GM12878 (cell line): ENCODE measurements at regions not wholly inside any gene's neighbourhood (a gene's known extent, or its start where the extent isn't known, plus 50 kb on each side); places are given as distances from the start of the nearest gene placed in this dataset.

Experiments
- CBX5 ChIP-seq: sonication (generic); IDR thresholded peaks from 2 replicates; pipeline ENCODE4 v1.6.1; 2016; ENCODE audit warnings: low read depth, moderate library complexity, mild to moderate bottlenecking, inconsistent platforms
- CREM ChIP-seq: IDR thresholded peaks from 2 replicates; pipeline ENCODE4 v1.6.1; 2014; ENCODE audit warnings: antibody characterized with exemption, low read depth
- CUX1 ChIP-seq: IDR thresholded peaks from 2 replicates; pipeline ENCODE4 v1.6.1; 2012; ENCODE audit warnings: improper control_type of control experiment, low read depth, low read length; ENCODE audit not compliant: insufficient replicate concordance
- EGR1 ChIP-seq, 2 experiments: IDR thresholded peaks; 1 replicate in 1 of 2; 2 replicates in 1 of 2; pipeline ENCODE4 v1.6.1; 2011 to 2012; ENCODE audit warnings: low read depth in 2 of 2, low read length in 2 of 2, borderline replicate concordance in 1 of 2, mild to moderate bottlenecking in 1 of 2, moderate library complexity in 1 of 2
- FOS ChIP-seq: IDR thresholded peaks from 3 replicates; pipeline ENCODE4 v1.6.1; 2011; ENCODE audit warnings: borderline replicate concordance; ENCODE audit not compliant: insufficient read length; ENCODE audit errors: extremely low read depth
- IKZF2 ChIP-seq, 2 experiments: fragments of 450-650 bp; IDR thresholded peaks; 2 replicates each; pipeline ENCODE4 v1.6.1; 2017; ENCODE audit warnings: mild to moderate bottlenecking in 2 of 2, moderate library complexity in 2 of 2
- IRF4 ChIP-seq: IDR thresholded peaks from 2 replicates; pipeline ENCODE4 v1.6.1; 2011; ENCODE audit warnings: low read depth, low read length
- JUNB ChIP-seq: IDR thresholded peaks from 2 replicates; pipeline ENCODE4 v1.6.1; 2016; ENCODE audit warnings: antibody characterized with exemption, mild to moderate bottlenecking
- MEF2B ChIP-seq: fragments of 450-650 bp; IDR thresholded peaks from 2 replicates; pipeline ENCODE4 v1.6.1; 2018; ENCODE audit warnings: mild to moderate bottlenecking, moderate library complexity; ENCODE audit not compliant: partially characterized antibody, poor library complexity, severe bottlenecking
- NBN ChIP-seq: fragments of 450-650 bp; IDR thresholded peaks from 2 replicates; pipeline ENCODE4 v1.6.1; 2016
- NFIC ChIP-seq: IDR thresholded peaks from 2 replicates; pipeline ENCODE4 v1.6.1; 2012; ENCODE audit warnings: low read depth, mild to moderate bottlenecking, inconsistent platforms, low read length, moderate library complexity
- NKRF ChIP-seq: fragments of 450-650 bp; conservative IDR thresholded peaks from 2 replicates; pipeline ENCODE4 v1.6.1; 2017; ENCODE audit warnings: mild to moderate bottlenecking, moderate library complexity
- NR2F1 ChIP-seq: fragments of 450-650 bp; conservative IDR thresholded peaks from 2 replicates; pipeline ENCODE4 v1.6.1; 2017; ENCODE audit warnings: mild to moderate bottlenecking
- RAD51 ChIP-seq: fragments of 450-650 bp; IDR thresholded peaks from 2 replicates; pipeline ENCODE4 v1.6.1; 2016; ENCODE audit warnings: moderate library complexity, mild to moderate bottlenecking, inconsistent platforms
- RFX5 ChIP-seq: IDR thresholded peaks from 2 replicates; pipeline ENCODE4 v1.6.1; 2011; ENCODE audit warnings: low read depth, low read length, improper control_type of control experiment
- SP1 ChIP-seq: IDR thresholded peaks from one replicate; pipeline ENCODE4 v1.6.1; 2011; ENCODE audit warnings: low read depth, low read length
- SPI1 ChIP-seq: IDR thresholded peaks from 2 replicates; pipeline ENCODE4 v1.6.1; 2011; ENCODE audit warnings: low read depth, mild to moderate bottlenecking, low read length, moderate library complexity, borderline replicate concordance; ENCODE audit not compliant: insufficient read depth
- WRNIP1 ChIP-seq: IDR thresholded peaks from 2 replicates; pipeline ENCODE4 v1.6.1; 2011; ENCODE audit warnings: low read depth, low read length, improper control_type of control experiment, borderline replicate concordance
- ZNF274 ChIP-seq: IDR thresholded peaks from one replicate; pipeline ENCODE4 v1.8.0; 2011; ENCODE audit not compliant: insufficient read length, insufficient read depth
- ZNF384 ChIP-seq: IDR thresholded peaks from 2 replicates; pipeline ENCODE4 v1.6.1; 2012; ENCODE audit warnings: low read depth, mild to moderate bottlenecking, low read length, improper control_type of control experiment, borderline replicate concordance
- ZZZ3 ChIP-seq: IDR thresholded peaks from 2 replicates; pipeline ENCODE4 v1.6.1; 2011; ENCODE audit warnings: low read depth; ENCODE audit not compliant: control insufficient read depth, insufficient read length
- TF ChIP-seq, protein P1 (sequence below): IDR thresholded peaks from 2 replicates; pipeline ENCODE4 v1.6.1; 2012; ENCODE audit warnings: low read depth, low read length, improper control_type of control experiment

DNA sequence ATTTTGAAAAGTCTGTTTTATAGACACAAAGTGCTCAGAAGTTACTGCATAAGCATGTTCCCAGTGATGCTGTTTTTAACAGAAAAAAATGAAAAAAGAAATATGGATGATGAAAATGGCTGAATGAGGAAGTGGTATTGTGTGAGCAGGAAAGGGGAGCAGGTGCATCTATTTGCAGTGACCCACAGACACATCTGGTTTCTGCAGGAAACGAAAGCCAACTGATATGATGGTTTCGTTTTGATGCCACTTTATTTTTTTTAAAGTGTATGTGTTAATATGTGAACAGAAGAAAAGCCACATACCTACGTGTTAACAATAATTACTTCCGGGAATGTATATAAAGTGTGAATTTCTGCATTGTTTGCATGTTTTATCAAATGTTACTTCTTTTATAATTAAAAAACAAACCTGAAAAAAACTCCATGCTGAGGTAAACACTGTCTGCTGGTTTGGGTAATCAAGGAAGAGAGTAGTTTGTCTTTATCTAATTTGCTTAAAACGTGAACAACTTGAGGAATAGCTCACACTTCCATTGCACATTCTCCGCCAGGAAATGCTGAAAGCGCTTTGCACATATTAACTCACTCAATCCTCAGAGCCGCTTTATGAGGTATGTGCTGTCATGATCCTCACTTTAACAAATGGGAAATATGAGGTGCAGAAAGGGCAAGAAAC is 1335.9 kb downstream of the TBC1D22A start (continued):
- TF ChIP-seq MEF2B (peak; percentile 86), SP1 (peak; percentile 73), ZNF384 (peak; percentile 94), NBN (peak; percentile 85), ZZZ3 (no peak), IRF4 (peak; percentile 91; the same call in 1 of the 2 replicates), SPI1 (peak; percentile 98), CREM (peak; percentile 81), NR2F1 (peak; percentile 93), IKZF2 (IDR thresholded peaks at IDR 0.05) (peak; percentile 89 to 95), NKRF (no peak; the same call in 1 of the 2 replicates), WRNIP1 (no peak), RAD51 (peak; percentile 30; the same call in 1 of the 2 replicates), ZNF274 (no peak), CBX5 (no peak), FOS (no peak), NFIC (peak; percentile 92), EGR1 (IDR thresholded peaks at IDR 0.05; ENCODE audit: borderline replicate concordance in 1 of 2, low read depth in 2 of 2, low read length in 2 of 2) (peak in 1 of 2 experiments; percentile 64; a peak in 1 of 3 replicates), CUX1 (no peak), JUNB (peak; percentile 89), RFX5 (no peak)
- TF ChIP-seq, protein P1, sequence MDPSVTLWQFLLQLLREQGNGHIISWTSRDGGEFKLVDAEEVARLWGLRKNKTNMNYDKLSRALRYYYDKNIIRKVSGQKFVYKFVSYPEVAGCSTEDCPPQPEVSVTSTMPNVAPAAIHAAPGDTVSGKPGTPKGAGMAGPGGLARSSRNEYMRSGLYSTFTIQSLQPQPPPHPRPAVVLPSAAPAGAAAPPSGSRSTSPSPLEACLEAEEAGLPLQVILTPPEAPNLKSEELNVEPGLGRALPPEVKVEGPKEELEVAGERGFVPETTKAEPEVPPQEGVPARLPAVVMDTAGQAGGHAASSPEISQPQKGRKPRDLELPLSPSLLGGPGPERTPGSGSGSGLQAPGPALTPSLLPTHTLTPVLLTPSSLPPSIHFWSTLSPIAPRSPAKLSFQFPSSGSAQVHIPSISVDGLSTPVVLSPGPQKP, result no peak
